ENCODE measurements at regions not wholly inside any gene's neighbourhood (a gene's known extent, or its start where the extent isn't known, plus 50 kb on each side); places are given as distances from the start of the nearest gene placed in this dataset.

DNA sequence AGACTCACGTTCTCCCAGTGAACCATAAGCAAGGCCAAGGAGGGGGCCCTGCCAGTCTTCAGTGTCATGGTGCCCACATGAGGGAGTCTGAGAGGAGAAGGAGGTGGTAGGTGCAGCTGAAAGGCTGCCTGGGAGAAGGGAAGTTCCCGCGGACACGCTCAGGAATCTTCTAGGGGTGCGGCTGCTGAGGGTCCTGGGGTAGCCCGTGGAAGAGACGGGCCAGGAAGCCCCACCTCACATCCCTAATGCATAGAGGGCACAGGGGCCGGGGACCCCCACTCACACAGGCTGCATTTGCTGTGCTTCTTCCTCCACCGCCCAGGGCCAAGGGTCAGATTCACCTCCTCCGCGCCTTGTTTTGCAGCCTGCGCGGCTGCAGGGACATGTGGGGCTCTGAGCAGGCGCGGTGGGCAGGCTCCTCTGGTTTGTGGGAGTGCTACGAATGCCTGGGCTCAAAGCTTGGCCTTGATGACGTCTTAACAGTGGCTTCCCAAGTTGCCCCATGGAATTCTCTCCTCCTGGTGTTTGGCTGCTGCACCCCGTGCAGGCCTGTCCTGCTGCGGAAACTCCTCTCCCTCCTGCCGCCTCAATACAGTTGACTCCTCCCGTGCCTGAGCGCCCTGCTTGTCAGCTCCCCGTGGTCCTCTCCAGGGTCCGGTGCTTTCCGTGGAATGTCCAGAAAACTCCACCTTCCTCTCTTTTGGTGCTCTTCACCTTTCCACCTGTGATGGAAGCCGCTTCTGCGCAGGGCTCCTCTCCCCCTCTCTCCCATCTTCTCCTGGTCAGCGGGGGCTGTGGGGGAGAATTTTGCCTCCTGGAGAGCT is 95.7 kb downstream of the VAPA start:
- no peak for DNase-seq (ENCODE audit: low read depth, low spot score)

DNA sequence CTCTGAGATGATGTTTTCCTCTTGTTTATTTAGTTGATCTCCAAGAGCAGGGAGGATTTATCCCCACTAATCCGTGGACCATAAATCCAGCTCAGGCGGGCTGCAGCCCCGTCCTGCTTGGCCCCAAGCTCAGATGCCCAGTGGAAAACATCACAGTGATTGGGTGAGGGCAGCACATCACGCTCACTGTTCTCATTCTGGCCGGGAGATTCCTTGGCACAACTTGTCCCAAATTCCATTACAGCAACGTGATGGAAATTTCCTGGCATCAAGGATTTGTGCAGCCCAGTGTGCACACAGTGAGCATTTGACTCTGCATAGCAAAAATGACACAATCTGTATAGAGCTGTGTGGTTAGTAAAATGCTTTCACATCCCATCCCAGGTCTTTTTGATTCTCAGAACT is 96.8 kb downstream of the VAPA start:
- DNase-seq (ENCODE audit: low read depth, low spot score), result peak; percentile 37

DNA sequence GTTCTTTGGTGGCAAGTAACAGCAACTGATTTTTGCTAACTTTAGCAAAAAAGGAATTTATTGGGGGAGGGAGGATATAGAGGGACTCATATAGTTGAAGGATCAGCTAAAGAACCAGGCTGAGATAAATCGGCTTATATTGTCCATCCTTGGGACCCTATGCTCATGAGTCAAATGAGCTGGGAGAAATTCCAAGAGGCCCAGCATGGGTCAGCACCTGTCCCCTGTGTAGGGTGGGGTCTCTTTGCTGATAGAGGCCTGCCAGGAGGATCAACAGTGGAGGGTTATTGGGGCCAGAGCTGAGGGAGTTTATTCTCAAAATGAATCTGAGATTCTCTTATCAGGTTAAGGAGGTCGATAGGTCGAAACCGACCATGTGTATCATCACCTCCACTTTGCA is 97.2 kb downstream of the VAPA start:
- no peak for DNase-seq (ENCODE audit: low read depth, low spot score)

DNA sequence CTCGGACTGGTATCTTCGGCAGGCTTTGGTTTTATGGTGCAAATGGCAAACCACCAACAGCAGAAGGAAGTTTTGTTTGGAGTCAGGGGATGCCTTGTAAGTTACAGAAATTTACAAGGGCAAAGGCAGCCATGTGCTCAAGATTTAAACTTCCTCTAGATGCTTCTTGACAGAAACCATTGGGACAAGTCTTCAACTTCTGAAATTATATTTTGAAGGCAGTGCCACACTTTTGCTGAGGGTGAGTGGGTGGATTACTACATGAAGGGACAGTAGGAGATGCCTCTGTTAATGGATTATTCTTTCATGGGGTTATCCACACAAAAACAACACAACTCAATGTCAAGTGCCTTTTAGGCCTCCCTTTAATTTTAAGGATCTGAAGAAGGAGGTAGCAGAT is 97.9 kb downstream of the VAPA start:
- no peak for DNase-seq (ENCODE audit: low read depth, low spot score)

DNA sequence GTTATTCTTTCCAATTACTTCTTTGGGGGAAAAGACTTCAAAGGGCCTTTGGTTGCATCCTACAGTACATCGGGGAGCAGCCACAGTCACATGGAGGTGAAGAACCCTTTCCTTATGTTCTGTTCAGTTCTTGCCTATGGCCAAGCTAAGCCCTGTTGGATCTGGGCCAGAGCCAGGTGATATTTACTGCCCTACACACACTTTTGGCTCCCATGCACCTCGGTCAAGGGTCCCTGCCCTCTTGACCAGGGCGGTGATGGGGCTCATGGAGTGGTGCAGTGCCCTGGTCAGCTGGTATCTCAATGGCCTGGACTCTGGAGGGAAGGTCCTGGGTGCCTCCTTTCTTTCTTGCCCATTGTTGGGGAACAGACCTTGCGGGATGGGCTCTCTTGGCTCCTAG is 98.7 kb downstream of the VAPA start:
- no peak for DNase-seq (ENCODE audit: low read depth, low spot score)

DNA sequence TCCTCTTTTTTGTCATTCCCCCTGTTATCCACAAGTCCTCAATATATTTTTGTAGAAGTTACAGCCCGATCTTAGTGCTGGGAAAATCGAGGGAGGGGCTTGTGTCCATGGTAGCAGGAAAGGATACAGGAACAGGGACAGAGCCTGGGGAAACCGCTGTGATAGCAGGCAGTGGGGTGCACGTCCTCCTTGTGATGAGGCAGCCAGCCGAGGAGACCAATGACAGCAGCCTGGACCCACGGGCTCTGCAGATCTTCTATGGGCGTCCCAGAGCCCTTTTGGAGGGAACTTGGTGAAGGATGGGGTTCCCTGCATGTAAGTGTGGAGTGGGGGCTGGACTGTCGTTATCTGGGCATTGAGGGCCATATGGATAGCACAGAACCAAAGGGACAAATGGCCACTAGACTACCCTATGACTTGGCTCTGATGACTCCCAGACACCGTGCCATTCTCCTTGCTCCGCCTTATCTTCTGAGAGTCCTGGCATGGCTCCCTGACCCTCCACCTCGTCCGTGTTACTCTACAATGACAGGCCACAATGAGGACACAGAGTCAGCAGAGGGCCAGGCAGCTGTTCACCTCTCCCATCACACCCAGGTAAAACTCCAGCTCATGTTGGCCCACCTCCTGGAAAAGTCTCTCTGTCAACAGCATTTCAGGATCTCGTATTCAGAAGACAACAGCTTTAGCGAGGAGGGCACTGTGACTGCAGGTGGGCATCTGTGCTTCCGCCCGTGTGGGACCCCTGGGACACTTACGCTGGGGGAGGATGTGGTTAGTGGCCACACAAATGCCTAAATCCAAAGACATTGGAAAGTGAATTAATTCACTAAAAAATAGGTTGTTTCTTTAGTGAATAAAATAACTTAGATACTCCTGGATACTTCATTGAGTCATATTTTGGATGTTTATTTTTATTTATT is 100.1 kb downstream of the VAPA start:
- DNase-seq (ENCODE audit: low read depth, low spot score), result no peak

DNA sequence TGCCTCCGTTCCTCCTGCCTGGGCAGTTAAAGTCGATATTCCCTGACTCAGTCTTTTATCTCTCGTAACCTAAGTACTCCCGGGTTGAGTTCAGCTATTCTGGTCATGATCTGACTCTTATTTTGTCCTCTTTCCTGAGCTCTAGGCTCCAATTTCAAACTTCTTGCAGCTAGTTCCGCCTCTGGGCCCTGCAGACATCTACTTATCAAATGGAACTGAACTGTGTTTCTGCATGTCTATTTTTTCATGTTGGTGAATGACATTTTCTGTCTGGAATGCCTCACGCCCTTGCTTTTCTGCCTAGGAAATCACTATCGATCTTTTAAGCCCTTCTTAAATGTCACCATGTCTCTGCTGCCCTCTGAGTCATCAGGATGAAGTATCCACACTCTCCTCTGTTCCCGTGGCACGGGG is 101.5 kb downstream of the VAPA start:
- no peak for DNase-seq (ENCODE audit: low read depth, low spot score)

DNA sequence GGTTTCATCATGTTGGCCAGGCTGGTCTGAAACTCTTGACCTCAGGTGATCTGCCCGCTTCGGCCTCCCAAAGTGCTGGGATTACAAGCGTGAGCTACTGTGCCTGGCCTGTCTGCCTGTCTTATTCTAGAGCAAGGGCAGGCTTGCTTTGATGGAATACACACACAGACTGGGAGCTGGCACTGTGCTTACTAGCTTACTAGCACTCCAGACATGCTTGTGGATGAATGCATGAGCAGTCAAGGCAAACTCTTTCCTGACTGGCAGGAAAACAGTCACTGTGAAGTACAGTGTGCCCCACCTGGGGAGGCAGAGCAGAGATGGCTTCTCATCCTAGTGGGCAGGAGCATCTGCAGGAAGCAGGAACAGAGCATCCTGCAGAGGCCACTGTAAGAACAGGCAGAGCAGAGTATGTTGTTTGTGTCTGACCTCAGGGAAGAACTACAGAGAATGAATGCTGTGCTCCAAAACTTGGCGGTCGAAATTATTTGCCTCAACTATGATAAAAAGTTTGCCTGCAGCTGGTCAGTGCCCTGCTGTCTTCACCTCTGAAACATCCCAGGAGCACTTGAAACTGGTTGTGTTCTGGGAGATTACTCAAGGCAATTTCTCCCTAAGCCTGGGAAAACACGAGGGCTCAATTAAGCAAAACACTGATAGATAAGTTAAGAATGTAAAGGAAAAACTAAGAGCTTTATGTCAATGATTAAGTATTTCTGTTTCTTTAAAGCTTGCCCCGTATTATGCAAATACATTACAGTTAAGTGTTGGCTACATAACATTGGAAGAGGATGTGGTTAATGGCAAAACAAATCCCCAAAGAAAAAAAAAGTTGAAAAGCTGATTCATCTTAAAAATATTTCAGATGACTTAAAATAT is 102.4 kb downstream of the VAPA start:
- peak; percentile 54 for DNase-seq (ENCODE audit: low read depth, low spot score)

DNA sequence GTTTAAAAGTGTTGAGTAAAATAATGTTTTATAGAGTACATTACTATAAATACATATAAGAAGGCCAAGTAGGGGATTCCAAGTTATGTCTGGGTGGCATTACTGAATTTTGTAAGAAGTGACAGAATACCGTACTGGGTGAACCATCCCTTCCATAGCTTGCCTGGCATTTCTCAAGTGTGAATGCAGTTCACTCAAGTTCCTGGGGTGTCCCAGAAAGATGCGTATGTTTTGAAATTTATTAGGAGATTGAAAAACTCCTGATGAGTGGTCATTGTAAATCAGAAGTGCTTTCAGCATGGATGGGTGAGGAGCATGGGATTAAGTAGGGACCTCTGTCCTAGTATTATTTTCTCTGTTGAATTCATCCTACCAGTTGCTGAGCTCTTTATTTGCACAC is 103.2 kb downstream of the VAPA start:
- DNase-seq (ENCODE audit: low read depth, low spot score), result no peak

DNA sequence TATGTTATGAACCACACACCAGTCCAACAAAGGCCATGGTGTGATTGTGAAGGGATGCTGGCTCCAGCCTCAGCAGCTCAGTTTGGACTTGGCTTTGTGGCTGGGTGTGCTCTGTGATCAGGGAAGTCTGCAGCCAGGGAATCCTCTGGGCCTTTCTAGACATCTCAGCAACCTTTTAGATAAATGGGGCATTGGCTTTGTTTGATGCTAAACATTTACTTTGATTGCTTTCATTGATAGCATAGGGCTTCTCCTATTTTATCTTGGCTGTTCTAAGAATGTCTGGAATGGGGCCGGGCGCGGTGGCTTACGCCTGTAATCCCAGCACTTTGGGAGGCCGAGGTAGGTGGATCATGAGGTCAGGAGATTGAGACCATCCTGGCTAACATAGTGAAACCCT is 104.5 kb downstream of the VAPA start:
- peak; percentile 49 for DNase-seq (ENCODE audit: low read depth, low spot score)

DNA sequence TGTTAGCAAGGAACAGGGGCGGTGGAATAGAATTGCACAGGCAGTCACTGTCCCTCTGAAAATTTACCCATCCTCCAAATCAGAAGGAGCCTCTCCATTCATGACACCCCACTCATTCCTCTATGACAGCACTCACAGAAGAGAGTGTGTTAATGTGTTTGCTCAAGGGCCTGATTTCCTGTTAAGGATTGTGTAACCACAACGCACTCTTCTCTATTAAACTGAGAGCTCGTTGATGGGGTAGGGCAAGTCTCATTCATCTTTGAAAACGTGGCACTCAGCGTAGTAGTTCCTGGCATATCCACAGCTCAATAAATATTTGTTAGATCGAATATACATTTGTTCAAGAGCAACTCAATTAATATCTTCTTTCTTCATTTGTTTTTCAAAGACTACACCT is 106.4 kb downstream of the VAPA start:
- no peak for DNase-seq (ENCODE audit: low read depth, low spot score)

DNA sequence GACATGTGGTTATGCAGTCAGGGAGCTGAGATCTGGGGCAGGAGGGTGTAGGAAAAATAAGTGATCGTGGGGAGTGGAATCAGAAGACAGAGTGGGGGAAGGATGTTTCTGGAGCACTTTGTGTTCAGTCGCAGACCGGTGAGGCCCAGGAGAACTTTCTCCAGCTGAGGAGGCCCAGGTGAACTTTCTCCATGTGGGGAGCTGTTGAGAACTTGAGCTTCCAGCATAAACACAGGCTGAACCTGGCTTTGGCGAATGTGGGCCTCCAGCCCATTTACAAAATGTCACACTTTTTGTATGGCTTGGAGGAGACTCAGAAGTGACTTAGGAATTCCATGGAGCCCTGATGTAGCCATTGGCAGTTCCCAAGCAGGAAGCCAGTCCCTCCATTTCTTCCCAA is 108.5 kb downstream of the VAPA start:
- DNase-seq (ENCODE audit: low read depth, low spot score), result no peak

DNA sequence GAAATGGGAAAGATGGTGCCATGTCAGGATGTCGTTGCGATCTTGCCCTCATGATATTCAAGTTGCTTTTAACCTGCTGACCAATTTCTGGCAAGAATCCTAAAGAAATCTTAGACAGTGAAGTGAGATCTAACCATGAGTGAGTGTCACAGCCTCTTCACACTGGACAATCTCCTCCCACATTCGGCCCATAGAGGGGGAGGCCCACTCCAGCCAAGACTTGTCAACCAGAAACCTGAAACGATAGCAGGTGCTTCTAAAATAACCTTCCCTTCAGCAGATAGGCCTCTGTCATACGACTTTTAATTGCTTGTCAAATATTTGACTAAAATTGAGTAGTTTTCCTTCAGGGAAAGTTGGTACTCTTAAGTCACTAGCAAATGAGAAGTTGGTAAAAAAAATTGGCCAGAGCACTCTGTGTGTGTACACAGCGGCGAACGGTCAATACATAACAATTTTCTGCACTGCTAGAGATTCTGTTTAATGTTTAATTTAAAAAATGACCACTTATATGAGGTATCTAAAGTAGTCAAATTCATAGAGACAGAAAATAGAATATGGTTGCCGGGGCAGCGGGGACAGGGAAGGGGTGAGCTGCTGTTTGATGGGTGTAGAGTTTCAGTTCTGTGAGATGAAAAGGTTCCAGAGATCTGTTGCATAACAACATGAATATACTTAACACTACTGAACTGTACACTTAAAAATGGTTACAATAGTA is 110.2 kb downstream of the VAPA start:
- DNase-seq (ENCODE audit: low read depth, low spot score), result no peak

DNA sequence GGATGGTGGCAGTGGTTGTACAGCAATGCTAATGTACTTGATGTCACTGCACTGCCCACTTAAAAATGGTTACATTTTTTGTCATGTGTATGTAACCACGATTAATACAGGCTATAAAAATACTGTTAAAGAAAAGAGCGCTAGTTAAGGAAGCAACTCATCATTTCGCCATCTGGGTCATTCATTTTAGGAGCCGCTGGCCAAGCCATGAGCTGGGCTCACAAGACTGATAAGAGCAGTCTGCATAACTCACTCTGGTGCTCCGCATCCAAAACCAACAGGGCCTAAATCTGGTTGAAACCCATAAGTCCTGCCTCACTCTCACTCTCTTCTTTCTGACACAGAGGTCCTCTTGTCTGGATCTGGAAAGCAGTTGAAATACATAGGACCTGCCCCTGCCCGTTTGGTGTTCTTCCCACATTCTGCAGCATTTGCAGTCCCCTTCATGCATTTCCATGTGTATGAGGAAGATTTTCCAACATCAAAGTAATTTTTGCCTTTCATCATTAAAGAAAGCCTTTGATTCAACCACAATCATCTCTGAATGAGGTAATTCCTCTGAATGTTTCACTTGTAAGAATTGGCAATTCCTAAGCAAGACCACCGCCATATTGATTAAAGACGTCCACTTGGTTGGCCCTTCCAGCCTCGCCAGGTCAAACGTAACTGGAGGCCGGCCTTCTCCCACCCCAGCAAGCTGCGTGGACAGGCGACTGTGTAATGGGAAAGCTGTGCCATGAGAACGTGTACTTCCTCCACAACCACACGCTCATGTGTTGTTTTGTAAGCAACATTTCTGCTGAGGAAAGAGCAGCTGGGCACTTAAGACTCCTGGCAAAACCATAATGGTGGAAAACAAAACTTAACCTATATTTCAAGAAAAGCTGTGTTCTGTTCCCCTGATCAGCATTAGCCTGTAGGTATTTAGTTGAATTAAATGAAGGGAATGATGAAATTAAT is 112.2 kb downstream of the VAPA start:
- no peak for DNase-seq (ENCODE audit: low read depth, low spot score)

DNA sequence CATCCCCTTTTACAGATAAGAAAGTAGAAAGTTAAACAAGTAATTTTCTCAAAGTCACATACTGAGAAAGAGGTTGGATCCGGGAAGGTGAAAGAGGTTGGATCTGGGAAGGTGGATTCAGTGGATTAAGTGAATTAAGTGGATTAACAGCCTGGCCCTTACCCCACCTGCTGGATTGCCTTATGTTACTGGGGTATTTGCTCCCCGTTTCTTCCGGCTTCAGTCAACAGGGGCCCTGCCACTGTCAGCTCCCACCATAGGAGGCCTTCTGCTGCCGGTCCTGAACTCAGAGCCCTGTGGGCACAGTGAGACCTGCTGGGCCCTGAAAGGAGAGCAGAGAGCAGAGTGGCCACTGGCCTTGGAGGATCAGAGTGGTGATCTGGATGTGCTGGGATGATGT is 113.2 kb downstream of the VAPA start:
- no peak for DNase-seq (ENCODE audit: low read depth, low spot score)

DNA sequence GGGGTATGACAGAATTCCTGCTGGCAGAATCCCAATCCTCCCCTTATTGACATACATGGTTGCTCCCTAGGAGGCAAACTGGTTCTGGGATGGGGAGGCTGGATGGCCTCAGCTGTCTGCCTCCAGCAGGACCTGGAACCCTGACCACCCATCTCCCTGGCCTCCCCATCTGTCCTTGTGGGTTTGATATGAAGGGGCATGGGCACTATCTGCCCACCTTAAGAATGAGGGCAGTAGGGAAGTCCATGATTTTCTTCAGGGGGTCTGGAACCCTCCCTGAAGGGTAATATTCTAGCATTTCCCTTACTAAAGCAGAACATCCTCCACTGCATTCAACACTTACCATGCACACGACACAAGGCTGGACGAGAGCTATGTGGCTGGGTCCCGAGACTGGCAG is 113.6 kb downstream of the VAPA start:
- no peak for DNase-seq (ENCODE audit: low read depth, low spot score)

DNA sequence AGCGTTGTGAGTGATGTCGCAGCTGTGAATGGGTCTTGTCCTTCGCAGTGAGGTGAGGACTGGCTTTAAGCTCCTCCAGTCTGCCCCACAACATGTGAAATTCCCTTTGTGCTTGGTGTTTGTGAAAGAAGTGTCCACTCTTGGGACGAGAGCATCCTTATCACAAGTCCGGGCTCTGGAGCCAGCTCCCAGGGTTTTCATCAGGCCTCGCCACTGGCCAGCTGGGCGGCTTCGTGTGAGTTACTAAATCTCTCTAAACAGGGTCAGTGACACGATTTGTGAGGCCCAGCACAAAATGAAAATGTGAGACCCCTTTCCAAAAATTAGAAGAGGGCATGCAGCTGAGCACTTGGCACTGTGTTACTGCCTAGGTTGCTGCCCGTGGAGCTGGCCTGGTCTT is 115.9 kb downstream of the VAPA start:
- DNase-seq (ENCODE audit: low read depth, low spot score), result no peak

DNA sequence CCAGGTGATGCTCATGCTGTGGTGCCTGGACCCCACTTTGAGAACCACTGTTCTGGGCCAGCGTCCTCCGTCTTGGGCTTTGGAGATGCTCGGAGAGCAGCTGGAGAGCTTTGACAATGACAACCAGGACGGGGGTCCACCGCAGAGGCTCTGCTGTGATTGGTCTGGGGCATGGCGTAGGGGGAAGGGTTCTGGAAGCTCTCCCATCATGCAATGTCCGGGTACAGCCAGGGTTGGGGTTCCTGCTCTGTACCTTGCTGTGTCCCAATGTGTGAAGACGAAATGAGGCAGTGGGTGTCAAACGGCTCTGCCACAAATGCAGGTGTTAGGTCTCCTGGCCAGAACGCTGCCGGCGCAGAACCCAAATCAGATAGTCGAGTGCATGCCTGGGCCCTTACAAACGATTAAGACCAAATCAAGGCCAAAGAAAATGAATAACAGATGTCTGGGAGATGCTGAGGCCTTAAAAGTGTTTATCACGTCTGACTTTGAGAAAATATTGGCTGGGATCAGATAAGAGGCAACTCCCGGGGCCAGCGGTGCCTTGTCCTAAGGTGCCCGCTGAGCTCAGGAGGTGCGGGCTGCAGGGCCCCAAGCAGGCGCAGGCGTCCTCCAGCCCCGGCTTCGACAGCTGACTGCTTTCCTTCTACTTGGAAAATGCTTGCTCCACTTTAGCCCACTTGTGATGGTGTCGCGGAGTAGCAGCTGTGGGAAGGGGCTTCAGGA is 117.2 kb downstream of the VAPA start:
- no peak for DNase-seq (ENCODE audit: low read depth, low spot score)

DNA sequence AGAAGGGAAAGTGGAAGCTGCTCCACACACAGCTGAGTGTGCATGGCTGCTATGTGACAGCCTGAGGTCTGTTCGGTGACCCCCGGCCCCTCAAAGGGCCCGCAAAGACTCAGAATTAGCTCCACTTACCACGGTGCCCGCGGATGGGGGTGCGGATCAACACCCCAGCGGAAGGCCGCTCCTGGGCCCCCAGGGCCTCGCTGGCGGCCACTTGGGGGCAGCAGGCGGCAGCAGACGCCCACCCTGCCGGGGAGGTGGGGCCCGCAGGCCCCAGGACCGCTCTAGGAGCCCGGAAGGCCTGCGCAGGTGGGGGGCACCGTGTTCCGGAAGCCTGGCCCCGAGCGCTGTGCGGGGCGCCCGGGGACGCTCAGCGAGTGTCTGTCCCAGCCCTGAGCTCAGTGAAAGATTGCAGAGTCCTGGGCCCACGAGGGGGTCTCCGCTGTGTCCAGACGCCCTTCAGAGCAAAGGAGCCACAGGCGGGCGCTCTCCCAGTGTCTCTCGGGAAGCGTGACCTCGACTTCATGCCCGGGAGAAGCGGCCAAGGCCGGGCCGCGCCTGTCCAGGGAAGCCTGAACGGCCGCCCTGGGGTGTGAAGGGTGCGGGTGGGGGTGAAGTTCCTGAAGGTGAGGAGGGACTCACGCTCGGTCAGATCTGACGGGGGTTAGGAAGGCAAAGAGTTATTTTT is 118.7 kb downstream of the VAPA start:
- DNase-seq (ENCODE audit: low read depth, low spot score), result peak; percentile 71

All from ELF-1 (cell line).